Naive B cell (primary cell): ENCODE measurements at regions not wholly inside any gene's neighbourhood (a gene's known extent, or its start where the extent isn't known, plus 50 kb on each side); places are given as distances from the start of the nearest gene placed in this dataset.
A peak's percentile ranks its signal among the peaks of the same experiment; 100 is the strongest.

ENCODE experiments used
- ATAC-seq, 2 donors: fragments of 150-1000 bp; cut with Tn5 transposase; 2 replicates each; pipeline ENCODE4 v1.10.0; 2021; ENCODE audit warnings: low read depth in 2 of 2, mild to moderate bottlenecking in 2 of 2, moderate library complexity in 2 of 2
- DNase-seq: peaks from one replicate; pipeline ENCODE4 v3.0.0; 2022
- H3K27ac Mint-ChIP-seq, 6 donors: one replicate each; pipeline ENCODE4 v1.8.0; 2020 to 2022; ENCODE audit warnings: mild to moderate bottlenecking in 6 of 6, mixed read lengths in 6 of 6, moderate library complexity in 5 of 6, inconsistent platforms in 2 of 6
- H3K27me3 Mint-ChIP-seq, 3 donors: one replicate each; pipeline ENCODE4 v1.8.0; 2021 to 2022; ENCODE audit warnings: mixed read lengths in 3 of 3, mild to moderate bottlenecking in 1 of 3
- H3K36me3 Mint-ChIP-seq, 2 donors: one replicate each; pipeline ENCODE4 v1.8.0; 2020 to 2022; ENCODE audit warnings: mixed read lengths in 2 of 2, inconsistent platforms in 1 of 2, mild to moderate bottlenecking in 1 of 2
- H3K4me1 Mint-ChIP-seq, 3 donors: one replicate each; pipeline ENCODE4 v1.8.0; 2020 to 2022; ENCODE audit warnings: mixed read lengths in 3 of 3, inconsistent platforms in 1 of 3, mild to moderate bottlenecking in 1 of 3, moderate library complexity in 1 of 3
- H3K4me3 Mint-ChIP-seq, 8 donors: one replicate each; pipeline ENCODE4 v1.8.0; 2020 to 2022; ENCODE audit warnings: mild to moderate bottlenecking in 8 of 8, mixed read lengths in 8 of 8, moderate library complexity in 8 of 8, inconsistent platforms in 2 of 8
- H3K9me3 Mint-ChIP-seq, 7 donors: one replicate each; pipeline ENCODE4 v1.8.0; 2020 to 2022; ENCODE audit warnings: mixed read lengths in 7 of 7, mild to moderate bottlenecking in 5 of 7, inconsistent platforms in 2 of 7, moderate library complexity in 1 of 7

- Mint-ChIP-seq H3K27ac (peak overlapping the region in 2 of 6 donors; percentile 3 to 13), H3K4me1 (no peaks in the 10 kb centered on the region), H3K4me3 (no peak overlapping the region), H3K9me3 (peaks cover 0 to 16% (median 9%) of the 10 kb centered on the region in 7 donors), H3K36me3 (peaks cover 0 to 6% of the 10 kb centered on the region in 2 donors), H3K27me3 (peaks cover 8 to 31% (median 17%) of the 10 kb centered on the region in 3 donors)
- DNase-seq, result no peak
- ATAC-seq, result no peak
Observed at GRCh38 chr1:203419558-203419957, 56.0 kb upstream of the PRELP start.

GRCh38 chr1:203420263-203420662, 55.3 kb upstream of the PRELP start:
- Mint-ChIP-seq H3K27me3 (peaks cover 12 to 31% (median 17%) of the 10 kb centered on the region in 3 donors), H3K4me3 (no peak overlapping the region), H3K27ac (peak overlapping the region in 1 of 6 donors; percentile 26), H3K4me1 (peaks cover 0 to 7% (median under 1%) of the 10 kb centered on the region in 3 donors), H3K9me3 (peaks cover 0 to 10% (median 3%) of the 10 kb centered on the region in 7 donors), H3K36me3 (no peaks in the 10 kb centered on the region)
- DNase-seq (no peak), ATAC-seq (no peak)

DNA sequence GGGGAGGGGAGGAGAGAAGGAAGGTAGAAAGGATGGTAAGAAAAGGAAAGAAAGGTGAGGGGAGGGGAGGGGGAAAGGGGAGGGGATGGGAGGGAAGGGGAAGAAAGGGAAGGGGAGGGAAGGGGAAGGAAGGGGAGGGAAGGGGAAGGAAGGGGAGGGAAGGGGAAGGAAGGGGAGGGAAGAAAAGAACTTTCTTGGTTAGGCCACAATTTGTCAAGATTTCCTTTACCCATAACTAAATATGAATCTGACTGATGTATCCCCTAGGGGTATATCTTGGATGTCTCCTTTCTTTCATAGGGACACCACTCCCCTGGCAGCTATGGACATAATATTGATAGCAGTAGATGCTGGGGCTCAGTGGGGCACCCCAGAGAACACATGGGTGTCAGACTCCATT, 54.4 kb upstream of the PRELP start:
- Mint-ChIP-seq H3K27me3 (peaks cover 19 to 34% (median 19%) of the 10 kb centered on the region in 3 donors), H3K9me3 (peaks cover 0 to 6% (median 0%) of the 10 kb centered on the region in 7 donors), H3K27ac (peak overlapping the region in 1 of 6 donors; percentile 76), H3K36me3 (no peaks in the 10 kb centered on the region), H3K4me3 (no peak overlapping the region), H3K4me1 (peaks cover 9 to 17% (median 10%) of the 10 kb centered on the region in 3 donors)
- no peak for ATAC-seq
- DNase-seq, result no peak

- no peaks in the 10 kb centered on the region for H3K36me3 Mint-ChIP-seq
- peaks cover 11 to 21% (median 12%) of the 10 kb centered on the region in 3 donors for H3K4me1 Mint-ChIP-seq
- no peak for DNase-seq
- peaks cover 19 to 43% (median 28%) of the 10 kb centered on the region in 3 donors for H3K27me3 Mint-ChIP-seq
- no peak for ATAC-seq
- H3K9me3 Mint-ChIP-seq, result no peaks in the 10 kb centered on the region
- no peak overlapping the region for H3K4me3 Mint-ChIP-seq
- peak overlapping the region in 1 of 6 donors; percentile 11 for H3K27ac Mint-ChIP-seq
Observed at GRCh38 chr1:203422116-203422515, 53.5 kb upstream of the PRELP start.

- no peak overlapping the region for H3K4me3 Mint-ChIP-seq
Observed at GRCh38 chr1:203422656-203423055, 53.0 kb upstream of the PRELP start.

DNA sequence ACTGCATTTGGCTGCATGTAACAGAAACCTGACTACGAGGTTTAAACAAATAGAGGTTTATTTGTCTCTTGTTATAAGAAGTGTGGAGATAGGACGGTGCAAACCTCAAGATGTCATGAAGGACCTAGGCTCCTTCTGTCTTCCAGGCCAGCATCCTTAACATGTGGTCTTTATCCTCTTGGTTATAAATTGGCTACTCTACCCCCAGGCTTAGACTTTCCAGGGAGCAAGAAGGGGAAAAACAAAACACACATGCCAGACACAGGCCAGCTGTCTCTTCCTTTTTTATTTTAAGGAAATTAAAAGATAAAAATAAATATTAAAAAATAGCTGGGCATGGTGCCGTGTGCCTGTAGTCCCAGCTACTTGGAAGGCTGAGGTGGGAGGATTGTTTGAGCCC, 51.3 kb upstream of the PRELP start:
- peaks cover 19 to 57% (median 44%) of the 10 kb centered on the region in 3 donors for H3K27me3 Mint-ChIP-seq
- no peak for DNase-seq
- H3K4me3 Mint-ChIP-seq, result no peak overlapping the region
- no peaks in the 10 kb centered on the region for H3K9me3 Mint-ChIP-seq
- no peaks in the 10 kb centered on the region for H3K36me3 Mint-ChIP-seq
- H3K4me1 Mint-ChIP-seq, result peaks cover 12 to 21% (median 16%) of the 10 kb centered on the region in 3 donors
- ATAC-seq, result no peak
- no peak overlapping the region for H3K27ac Mint-ChIP-seq

More at GRCh38 chr1:203422656-203423055, 53.0 kb upstream of the PRELP start:
- ATAC-seq, result no peak
- no peak for DNase-seq
- Mint-ChIP-seq H3K9me3 (no peaks in the 10 kb centered on the region), H3K27me3 (peaks cover 19 to 46% (median 32%) of the 10 kb centered on the region in 3 donors), H3K36me3 (no peaks in the 10 kb centered on the region), H3K27ac (no peak overlapping the region), H3K4me1 (peaks cover 11 to 21% (median 12%) of the 10 kb centered on the region in 3 donors)

DNA sequence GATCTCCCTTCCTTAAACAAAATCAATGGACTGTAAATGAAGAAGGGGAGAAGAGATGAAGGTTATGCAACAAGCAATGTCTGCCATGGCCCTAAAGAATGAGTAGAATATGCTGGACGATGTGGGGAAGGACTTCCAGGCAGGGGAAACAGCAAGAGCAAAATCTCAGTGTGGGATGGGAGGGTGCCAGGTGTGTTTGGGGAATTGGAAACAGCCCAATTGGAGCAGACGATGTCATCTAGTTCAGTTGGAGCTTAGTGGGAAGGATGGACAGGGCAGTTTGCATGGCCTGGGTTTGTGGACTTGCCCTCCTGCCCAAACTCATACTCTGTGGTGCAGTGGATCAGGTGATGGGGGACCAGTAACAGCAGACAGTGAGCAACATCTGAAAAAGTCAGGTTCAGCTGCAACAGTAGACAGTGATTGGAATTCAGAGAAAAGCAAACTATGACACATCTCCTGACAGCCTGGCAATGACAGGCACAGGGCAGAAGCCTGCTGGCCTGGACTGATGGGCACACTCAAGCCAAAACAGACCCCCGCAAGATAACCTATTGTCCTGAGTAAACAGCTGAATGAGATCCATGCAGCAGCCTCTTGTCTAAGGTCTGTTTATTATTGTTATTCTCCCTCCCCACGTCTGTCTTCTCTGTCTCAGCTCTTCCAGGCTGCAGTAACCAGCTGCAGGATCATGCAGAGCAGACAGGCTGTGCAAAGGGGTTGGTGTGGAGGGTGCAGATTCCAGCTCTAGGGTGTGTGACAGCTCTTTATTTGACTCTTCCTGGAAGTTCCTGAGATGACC, 50.5 kb upstream of the PRELP start:
- Mint-ChIP-seq H3K36me3 (no peaks in the 10 kb centered on the region), H3K4me3 (no peak overlapping the region), H3K4me1 (peaks cover 12 to 21% (median 16%) of the 10 kb centered on the region in 3 donors), H3K27ac (peak overlapping the region in 1 of 6 donors; percentile 33), H3K27me3 (peaks cover 22 to 57% (median 45%) of the 10 kb centered on the region in 3 donors), H3K9me3 (no peaks in the 10 kb centered on the region)
- DNase-seq, result no peak
- ATAC-seq, result no peak

GRCh38 chr1:203425663-203425975, 50.0 kb upstream of the PRELP start:
- Mint-ChIP-seq H3K27me3 (peaks cover 22 to 54% (median 45%) of the 10 kb centered on the region in 3 donors), H3K36me3 (no peaks in the 10 kb centered on the region), H3K27ac (no peak overlapping the region), H3K4me3 (no peak overlapping the region), H3K9me3 (no peaks in the 10 kb centered on the region), H3K4me1 (peaks cover 12 to 21% (median 16%) of the 10 kb centered on the region in 3 donors)
- ATAC-seq (no peak), DNase-seq (no peak)
